GM23338 (cell line): ENCODE measurements at regions not wholly inside any gene's neighbourhood (a gene's known extent, or its start where the extent isn't known, plus 50 kb on each side); places are given as distances from the start of the nearest gene placed in this dataset.

Source experiments
- ATAC-seq: fragments of 200-7000 bp; cut with Tn5 transposase; 3 replicates; pipeline ENCODE4 v1.9.1; 2020
- DNase-seq: peaks from one replicate; pipeline ENCODE4 v3.0.0-alpha.2; 2015; ENCODE audit warnings: low spot score
- H2AFZ ChIP-seq: fragments of 200-600 bp; sonication (generic); 2 replicates; pipeline ENCODE4 v1.8.0; 2016; ENCODE audit warnings: antibody characterized with exemption, mild to moderate bottlenecking, moderate library complexity
- H3F3A ChIP-seq: fragments of 200-600 bp; sonication (generic); replicated peaks from 2 replicates; pipeline ENCODE4 v1.8.0; 2017; ENCODE audit warnings: antibody characterized with exemption, mixed run types, low read depth
- H3K27ac ChIP-seq: fragments of 200-600 bp; sonication (generic); 2 replicates; pipeline ENCODE4 v1.6.1; 2016; ENCODE audit warnings: low read depth
- H3K27me3 ChIP-seq: fragments of 200-600 bp; sonication (generic); 2 replicates; pipeline ENCODE4 v1.8.0; 2016; ENCODE audit warnings: mild to moderate bottlenecking, mixed run types, moderate library complexity; ENCODE audit not compliant: insufficient read depth
- H3K36me3 ChIP-seq: fragments of 200-600 bp; sonication (generic); 2 replicates; pipeline ENCODE4 v1.8.0; 2016; ENCODE audit warnings: mild to moderate bottlenecking; ENCODE audit not compliant: insufficient read depth
- H3K4me1 ChIP-seq: fragments of 200-600 bp; sonication (generic); 2 replicates; pipeline ENCODE4 v1.8.0; 2016; ENCODE audit warnings: mild to moderate bottlenecking, moderate library complexity; ENCODE audit not compliant: insufficient read depth
- H3K4me2 ChIP-seq: fragments of 200-600 bp; sonication (generic); 2 replicates; pipeline ENCODE4 v1.7.1; 2017; ENCODE audit warnings: mixed run types
- H3K4me3 ChIP-seq: fragments of 200-600 bp; sonication (generic); 2 replicates; pipeline ENCODE4 v1.6.1; 2016; ENCODE audit warnings: mixed run types
- H3K79me2 ChIP-seq: fragments of 200-600 bp; sonication (generic); replicated peaks from 2 replicates; pipeline ENCODE4 v1.8.0; 2017; ENCODE audit warnings: mild to moderate bottlenecking; ENCODE audit not compliant: insufficient read depth
- H3K9me2 ChIP-seq: fragments of 200-600 bp; sonication (generic); 2 replicates; pipeline ENCODE4 v1.8.0; 2017; ENCODE audit not compliant: insufficient read depth
- H4K20me1 ChIP-seq: fragments of 200-600 bp; sonication (generic); replicated peaks from 2 replicates; pipeline ENCODE4 v1.8.0; 2017; ENCODE audit warnings: mild to moderate bottlenecking; ENCODE audit not compliant: insufficient read depth
- H3K27ac Mint-ChIP-seq: 2 replicates; pipeline ENCODE4 v1.8.0; 2020; ENCODE audit warnings: inconsistent platforms, mild to moderate bottlenecking, moderate library complexity, mixed read lengths
- H3K27me3 Mint-ChIP-seq: 3 replicates; pipeline ENCODE4 v1.8.0; 2022; ENCODE audit warnings: low read depth, mild to moderate bottlenecking, moderate library complexity, mixed read lengths, inconsistent platforms; ENCODE audit not compliant: insufficient read depth, poor library complexity
- H3K36me3 Mint-ChIP-seq: 3 replicates; pipeline ENCODE4 v1.8.0; 2021; ENCODE audit warnings: low read depth, mild to moderate bottlenecking, inconsistent platforms, moderate library complexity, mixed read lengths
- H3K4me1 Mint-ChIP-seq: 3 replicates; pipeline ENCODE4 v1.8.0; 2020; ENCODE audit warnings: mild to moderate bottlenecking, inconsistent platforms, mixed read lengths
- H3K4me3 Mint-ChIP-seq: 3 replicates; pipeline ENCODE4 v1.8.0; 2021; ENCODE audit warnings: moderate library complexity, mild to moderate bottlenecking, inconsistent platforms, mixed read lengths
- H3K9me3 Mint-ChIP-seq: 3 replicates; pipeline ENCODE4 v1.8.0; 2020; ENCODE audit warnings: moderate library complexity, mild to moderate bottlenecking, inconsistent platforms, mixed read lengths
- CREB1 ChIP-seq: fragments of 250-450 bp; sonication (Bioruptor Pico); IDR thresholded peaks from 2 replicates; pipeline ENCODE4 v1.5.0; 2020; ENCODE audit warnings: low read depth, mild to moderate bottlenecking, moderate library complexity
- NANOG ChIP-seq: IDR thresholded peaks from 2 replicates; pipeline ENCODE4 v1.6.1; 2016; ENCODE audit warnings: antibody characterized with exemption, borderline replicate concordance
- ZNF331 ChIP-seq: fragments of 250-450 bp; sonication (Bioruptor Pico); IDR thresholded peaks from 2 replicates; pipeline ENCODE4 v1.5.0; 2020; ENCODE audit warnings: low read depth, mild to moderate bottlenecking, moderate library complexity
- ZNF462 ChIP-seq: fragments of 250-450 bp; sonication (Bioruptor Pico); IDR thresholded peaks from 2 replicates; pipeline ENCODE4 v1.5.0; 2020; ENCODE audit warnings: mild to moderate bottlenecking, moderate library complexity
- TF ChIP-seq, protein P1 (sequence below), 2 experiments: fragments of 200-600 bp in 1 of 2; sonication (generic) in 1 of 2; conservative IDR thresholded peaks; 2 replicates each; pipeline versions ENCODE4 v1.5.1 to v1.6.1; 2016 to 2017; ENCODE audit warnings: antibody characterized with exemption in 2 of 2, low read depth in 2 of 2, mild to moderate bottlenecking in 2 of 2, moderate library complexity in 1 of 2

DNA sequence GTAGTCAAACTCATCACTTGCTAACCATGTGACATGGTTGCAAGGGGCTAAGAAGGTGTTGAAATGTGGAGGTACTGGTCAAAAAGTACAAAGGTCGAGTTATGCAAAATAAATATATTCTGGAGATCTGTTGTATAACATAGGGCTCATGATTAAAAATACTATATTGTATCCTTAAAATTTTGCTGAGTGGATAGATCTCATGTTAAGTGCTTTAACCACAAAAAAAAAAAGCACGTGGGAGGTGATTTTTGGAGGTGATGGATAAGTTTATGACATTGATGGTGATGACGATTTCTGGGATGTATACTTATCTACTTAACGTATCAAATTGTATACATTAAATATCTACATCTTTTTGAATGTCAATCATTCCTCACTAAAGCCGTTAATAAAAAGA, 96.2 kb upstream of the PAPPA start (continued):
- no peak for TF ChIP-seq ZNF462 (CRISPR knock-in tag)
- no peak for TF ChIP-seq CREB1 (CRISPR knock-in tag)
- TF ChIP-seq ZNF331 (CRISPR knock-in tag): no peak
- TF ChIP-seq NANOG: no peak

DNA sequence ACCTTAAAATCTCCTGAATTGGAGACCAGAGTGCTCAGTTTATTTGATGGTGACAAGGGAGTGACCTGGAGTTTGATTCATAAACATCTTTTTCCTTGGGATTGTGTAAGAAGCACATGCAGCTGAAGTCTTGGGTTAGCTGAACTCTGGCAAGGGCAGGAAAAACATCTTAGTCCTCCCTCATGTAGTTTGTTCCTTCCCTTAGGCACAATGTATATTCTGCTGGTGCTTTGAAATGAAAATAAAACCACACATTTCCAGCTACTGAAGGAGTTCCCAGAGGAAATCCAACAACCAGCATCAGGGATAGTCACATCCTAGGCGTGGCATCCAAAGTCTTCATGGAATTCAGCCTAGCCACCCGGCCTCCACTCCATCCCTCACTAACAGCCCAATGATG, 95.2 kb upstream of the PAPPA start:
- Histone ChIP-seq H3K9me2 (no peaks in the 10 kb centered on the region), H3K36me3 (no peaks in the 10 kb centered on the region), H4K20me1 (no peaks in the 10 kb centered on the region), H3K4me3 (no peak overlapping the region), H3K27ac (no peak overlapping the region), H3F3A (no peaks in the 10 kb centered on the region), H3K4me2 (no peak overlapping the region), H3K4me1 (no peaks in the 10 kb centered on the region), H2AFZ (no peak overlapping the region), H3K27me3 (no peaks in the 10 kb centered on the region), H3K79me2 (no peaks in the 10 kb centered on the region)
- no peaks in the 10 kb centered on the region for H3K27me3 Mint-ChIP-seq
- ATAC-seq (no peak), DNase-seq (no peak)
- H3K36me3 Mint-ChIP-seq: no peaks in the 10 kb centered on the region
- no peak for TF ChIP-seq NANOG
- no peaks in the 10 kb centered on the region for H3K4me1 Mint-ChIP-seq
- H3K27ac Mint-ChIP-seq: no peak overlapping the region
- H3K9me3 Mint-ChIP-seq: no peaks in the 10 kb centered on the region
- H3K4me3 Mint-ChIP-seq: no peak overlapping the region

DNA sequence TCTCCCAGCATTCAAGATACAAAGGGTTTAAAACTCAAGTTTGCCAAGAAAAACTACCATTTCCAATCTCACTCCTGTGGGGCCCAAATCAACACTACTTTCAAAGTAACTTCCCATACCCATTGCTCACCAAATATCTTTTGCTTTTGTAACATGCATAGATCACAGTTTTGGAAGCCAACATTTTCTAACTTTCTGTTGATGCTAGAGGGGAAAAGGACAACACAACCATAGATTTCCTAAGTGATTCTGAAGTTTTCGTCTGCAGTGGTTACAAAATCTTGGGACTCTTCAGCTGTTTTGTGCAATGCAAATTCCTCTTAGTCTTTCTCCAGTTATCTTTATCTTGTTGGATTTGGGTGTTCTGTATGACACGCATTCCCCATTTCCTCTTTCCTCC, 94.1 kb upstream of the PAPPA start:
- ATAC-seq (no peak), DNase-seq (no peak)
- Histone ChIP-seq H3K4me1 (no peaks in the 10 kb centered on the region), H3K27ac (no peak overlapping the region), H4K20me1 (no peaks in the 10 kb centered on the region), H3K36me3 (no peaks in the 10 kb centered on the region), H3K9me2 (no peaks in the 10 kb centered on the region), H3K4me2 (no peak overlapping the region), H3F3A (no peaks in the 10 kb centered on the region), H2AFZ (no peak overlapping the region), H3K79me2 (no peaks in the 10 kb centered on the region), H3K27me3 (no peaks in the 10 kb centered on the region), H3K4me3 (no peak overlapping the region)
- no peaks in the 10 kb centered on the region for H3K27me3 Mint-ChIP-seq
- no peaks in the 10 kb centered on the region for H3K4me1 Mint-ChIP-seq
- no peaks in the 10 kb centered on the region for H3K9me3 Mint-ChIP-seq
- no peaks in the 10 kb centered on the region for H3K36me3 Mint-ChIP-seq
- H3K4me3 Mint-ChIP-seq: no peak overlapping the region
- no peak overlapping the region for H3K27ac Mint-ChIP-seq
- TF ChIP-seq, protein P1, sequence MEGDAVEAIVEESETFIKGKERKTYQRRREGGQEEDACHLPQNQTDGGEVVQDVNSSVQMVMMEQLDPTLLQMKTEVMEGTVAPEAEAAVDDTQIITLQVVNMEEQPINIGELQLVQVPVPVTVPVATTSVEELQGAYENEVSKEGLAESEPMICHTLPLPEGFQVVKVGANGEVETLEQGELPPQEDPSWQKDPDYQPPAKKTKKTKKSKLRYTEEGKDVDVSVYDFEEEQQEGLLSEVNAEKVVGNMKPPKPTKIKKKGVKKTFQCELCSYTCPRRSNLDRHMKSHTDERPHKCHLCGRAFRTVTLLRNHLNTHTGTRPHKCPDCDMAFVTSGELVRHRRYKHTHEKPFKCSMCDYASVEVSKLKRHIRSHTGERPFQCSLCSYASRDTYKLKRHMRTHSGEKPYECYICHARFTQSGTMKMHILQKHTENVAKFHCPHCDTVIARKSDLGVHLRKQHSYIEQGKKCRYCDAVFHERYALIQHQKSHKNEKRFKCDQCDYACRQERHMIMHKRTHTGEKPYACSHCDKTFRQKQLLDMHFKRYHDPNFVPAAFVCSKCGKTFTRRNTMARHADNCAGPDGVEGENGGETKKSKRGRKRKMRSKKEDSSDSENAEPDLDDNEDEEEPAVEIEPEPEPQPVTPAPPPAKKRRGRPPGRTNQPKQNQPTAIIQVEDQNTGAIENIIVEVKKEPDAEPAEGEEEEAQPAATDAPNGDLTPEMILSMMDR (conservative IDR thresholded peaks at IDR 0.05; ENCODE audit: low read depth in 2 of 2): no peak
